K562 (cell line): ENCODE measurements at regions not wholly inside any gene's neighbourhood (a gene's known extent, or its start where the extent isn't known, plus 50 kb on each side); places are given as distances from the start of the nearest gene placed in this dataset.

ENCODE experiments used
- ATAC-seq: fragments of 200-7000 bp; cut with Tn5 transposase; 3 replicates; pipeline ENCODE4 v1.9.1; 2020; ENCODE audit warnings: moderate library complexity
- BruUV-seq: library from RNA; stranded (reverse); fragments of 400-500 nt; replicated peaks from 2 replicates; lab custom pipeline; 2021; lab: Mats Ljungman, UMichigan
- CTCF ChIA-PET: fragments of 300-600 bp; formaldehyde crosslinking; extraction: SDS; loops from one replicate; lab custom pipeline; 2021; ENCODE audit warnings: low intra/inter-chr PET ratio; lab: Yijun Ruan, JAX
- POLR2A ChIA-PET: fragments of 300-600, 350-650 bp; sonication (Branson Sonifier 250); formaldehyde crosslinking; extraction: SDS; loops from one replicate; lab custom pipeline; 2021; ENCODE audit warnings: antibody characterized with exemption, inconsistent platforms; lab: Yijun Ruan, JAX
- DNase-seq, 4 experiments: peaks; one replicate each; pipeline versions ENCODE4 v3.0.0 to v3.0.0-alpha.2; 2011 to 2018; ENCODE audit warnings: low spot score in 3 of 4, mixed read lengths in 3 of 4; ENCODE audit errors: extremely low read depth in 1 of 4
- FAIRE-seq: peaks from 2 replicates; lab custom pipeline; 2011; peaks lifted over from hg19 to GRCh38; lab: Jason Lieb, UNC
- H2AFZ ChIP-seq: 2 replicates; pipeline ENCODE4 v1.6.0; 2011; ENCODE audit warnings: low read depth, low read length, control low read depth, inconsistent platforms
- H3K27ac ChIP-seq: fragments of 200-600 bp; 3 replicates; pipeline ENCODE4 v1.8.0; 2011; ENCODE audit warnings: low read depth, mild to moderate bottlenecking, control low read depth, inconsistent platforms, low read length, moderate library complexity, mixed read lengths; ENCODE audit errors: extremely low read depth
- H3K27me3 ChIP-seq, 2 experiments: fragments of 300-600 bp in 1 of 2; 2 replicates in 1 of 2; 3 replicates in 1 of 2; pipeline versions ENCODE4 v1.6.0 to v1.8.0; 2011; ENCODE audit warnings: inconsistent platforms in 2 of 2, low read length in 2 of 2, mild to moderate bottlenecking in 1 of 2, mixed read lengths in 1 of 2, moderate library complexity in 1 of 2; ENCODE audit not compliant: control insufficient read depth in 2 of 2, insufficient read depth in 2 of 2
- H3K36me3 ChIP-seq: fragments of 300-600 bp; 3 replicates; pipeline ENCODE4 v1.8.0; 2011; ENCODE audit warnings: mild to moderate bottlenecking, low read length, inconsistent platforms; ENCODE audit not compliant: control insufficient read depth, insufficient read depth
- H3K4me1 ChIP-seq, 2 experiments: fragments of 200-600 bp in 1 of 2; replicated peaks in 1 of 2; 2 replicates in 1 of 2; 3 replicates in 1 of 2; pipeline versions ENCODE4 v1.5.1 to v1.8.0; 2011; ENCODE audit warnings: inconsistent platforms in 2 of 2, low read length in 2 of 2, mild to moderate bottlenecking in 1 of 2, mixed read lengths in 1 of 2, moderate library complexity in 1 of 2; ENCODE audit not compliant: control insufficient read depth in 2 of 2, insufficient read depth in 2 of 2
- H3K4me2 ChIP-seq: 2 replicates; pipeline ENCODE4 v1.6.1; 2011; ENCODE audit warnings: low read length, control low read depth, inconsistent platforms, mixed read lengths; ENCODE audit not compliant: insufficient read depth
- H3K4me3 ChIP-seq: fragments of 200-600 bp; sonication (generic), shearing (Covaris generic); 2 replicates; pipeline ENCODE4 v1.5.1; 2016; ENCODE audit warnings: control low read depth, inconsistent platforms
- H3K79me2 ChIP-seq: fragments of 200-600 bp; 3 replicates; pipeline ENCODE4 v1.8.0; 2011; ENCODE audit warnings: low read length, inconsistent platforms; ENCODE audit not compliant: control insufficient read depth, insufficient read depth
- H3K9ac ChIP-seq, 2 experiments: 2 replicates each; pipeline versions ENCODE4 v1.6.0 to v1.6.1; 2011; ENCODE audit warnings: low read depth in 2 of 2, low read length in 2 of 2, control low read depth in 1 of 2, inconsistent platforms in 1 of 2, mild to moderate bottlenecking in 1 of 2, mixed read lengths in 1 of 2; ENCODE audit not compliant: insufficient read depth in 1 of 2
- H3K9me1 ChIP-seq: one replicate; pipeline ENCODE4 v1.6.0; 2011; ENCODE audit warnings: inconsistent platforms, mild to moderate bottlenecking, low read length, moderate library complexity; ENCODE audit not compliant: control insufficient read depth, insufficient read depth
- H3K9me3 ChIP-seq: replicated peaks from 2 replicates; pipeline ENCODE4 v1.5.1; 2011; ENCODE audit warnings: low read depth, low read length, inconsistent platforms; ENCODE audit not compliant: control insufficient read depth, insufficient read depth
- H4K20me1 ChIP-seq: replicated peaks from 2 replicates; pipeline ENCODE4 v1.6.1; 2011; ENCODE audit warnings: low read length, inconsistent platforms, mixed read lengths; ENCODE audit not compliant: control insufficient read depth, insufficient read depth
- ESRRB ChIP-seq: fragments of 250-450 bp; sonication (Bioruptor Pico); IDR thresholded peaks from 2 replicates; pipeline ENCODE4 v1.5.0; 2020; ENCODE audit warnings: mild to moderate bottlenecking, moderate library complexity, borderline replicate concordance
- NR2C1 ChIP-seq, 2 experiments: fragments of 450-650 bp; IDR thresholded peaks; 2 replicates each; pipeline ENCODE4 v1.6.1; 2017; ENCODE audit warnings: mild to moderate bottlenecking in 2 of 2, antibody characterized with exemption in 1 of 2, inconsistent platforms in 1 of 2, missing compliant biosample characterization in 1 of 2, missing genetic modification characterization in 1 of 2
- NR2C2 ChIP-seq, 2 experiments: fragments of 200-800 bp in 1 of 2; sonication (Bioruptor generic) in 1 of 2; sonication (generic) in 1 of 2; formaldehyde crosslinking in 1 of 2; IDR thresholded peaks; 2 replicates each; pipeline versions ENCODE4 v1.6.1 to v1.8.0; 2016 to 2022; ENCODE audit warnings: mild to moderate bottlenecking in 1 of 2, missing compliant biosample characterization in 1 of 2, missing genetic modification characterization in 1 of 2, missing genetic modification reagents in 1 of 2
- POLR2B ChIP-seq: fragments of 450-650 bp; IDR thresholded peaks from 2 replicates; pipeline ENCODE4 v1.6.1; 2018; ENCODE audit warnings: low read depth; ENCODE audit not compliant: partially characterized antibody
- SP1 ChIP-seq: sonication (generic); formaldehyde crosslinking; IDR thresholded peaks from 2 replicates; pipeline ENCODE4 v1.8.1; 2022; ENCODE audit warnings: mild to moderate bottlenecking, missing genetic modification reagents
- TEAD2 ChIP-seq: fragments of 450-650 bp; IDR thresholded peaks from 2 replicates; pipeline ENCODE4 v1.6.1; 2016; ENCODE audit warnings: missing genetic modification characterization, control low read depth, missing compliant biosample characterization
- TEAD4 ChIP-seq, 2 experiments: sonication (generic) in 1 of 2; formaldehyde crosslinking in 1 of 2; IDR thresholded peaks; 2 replicates each; pipeline versions ENCODE4 v1.6.1 to v1.8.0; 2012 to 2022; ENCODE audit warnings: borderline replicate concordance in 1 of 2, inconsistent platforms in 1 of 2, low read length in 1 of 2, mild to moderate bottlenecking in 1 of 2, missing genetic modification reagents in 1 of 2
- ZNF175 ChIP-seq: fragments of 200-800 bp; sonication (Bioruptor generic); IDR thresholded peaks from 2 replicates; pipeline ENCODE4 v1.6.1; 2016; ENCODE audit warnings: low read depth, mild to moderate bottlenecking, missing genetic modification characterization, missing compliant biosample characterization
- ZNF639 ChIP-seq, 2 experiments: fragments of 200-800 bp in 1 of 2; sonication (Bioruptor generic) in 1 of 2; sonication (generic) in 1 of 2; formaldehyde crosslinking in 1 of 2; IDR thresholded peaks in 1 of 2; conservative IDR thresholded peaks in 1 of 2; 2 replicates each; pipeline versions ENCODE4 v1.5.0 to v1.6.1; 2016 to 2020; ENCODE audit warnings: missing compliant biosample characterization in 1 of 2, missing genetic modification characterization in 1 of 2, missing genetic modification reagents in 1 of 2
- WGBS: fragments of 100-300 bp; shearing (Covaris generic); methylation state at CpG from one replicate; pipeline ENCODE4 v1.1.6; 2016; ENCODE audit warnings: low coverage, mixed read lengths; ENCODE audit not compliant: insufficient coverage; ENCODE audit errors: missing lambda C conversion rate; 5-methylcytosine and 5-hydroxymethylcytosine counted together
- in situ Hi-C: fragments of 300-500 bp; cut with MboI; formaldehyde crosslinking; loops from 4 replicates; pipeline ENCODE4 v1.15.0; 2018; ENCODE audit warnings: inconsistent platforms, mixed read lengths
- intact Hi-C: fragments of 100-400 bp; cut with micrococcal nuclease; formaldehyde crosslinking; loops from 2 replicates; pipeline ENCODE4 v1.14.2; 2022

- no peak for TF ChIP-seq POLR2B
These were observed 525.8 kb downstream of the SHQ1 start (continued) for GRCh38 chr3:72322264-72322976.

- no peaks in the 10 kb centered on the region for H4K20me1 ChIP-seq
- H3K27me3 ChIP-seq: no peaks in the 10 kb centered on the region
- H3K27ac ChIP-seq: peak overlapping the region; percentile 75
- no peak for ATAC-seq
- POLR2A ChIA-PET: interaction anchor here (0.7 kb wide), 1 partner anchor 98 kb away, joined by 3 read pairs; no protein-coding TSS in a partner anchor
- TF ChIP-seq ZNF639 (CRISPR knock-in tag; conservative IDR thresholded peaks at IDR 0.05 in 1 of 2, IDR thresholded peaks at IDR 0.05 in 1 of 2) (no peak), ESRRB (CRISPR knock-in tag) (no peak), SP1 (CRISPR knock-in tag) (0 out of 2 replicates have a peak, but pooled peaks have one; percentile 24), NR2C2 (CRISPR knock-in tag; IDR thresholded peaks at IDR 0.05) (no peak), NR2C2 (tag; IDR thresholded peaks at IDR 0.05) (peak; percentile 63; the same call in 1 of the 2 replicates), NR2C1 (IDR thresholded peaks at IDR 0.05) (0 out of 2 replicates have a peak, but pooled peaks have one; percentile 37), NR2C1 (tag; IDR thresholded peaks at IDR 0.05) (peak; percentile 55; the same call in 1 of the 2 replicates), TEAD4 (IDR thresholded peaks at IDR 0.05; ENCODE audit: low read length) (no peak), TEAD4 (CRISPR knock-in tag; IDR thresholded peaks at IDR 0.05; ENCODE audit: borderline replicate concordance) (no peak), TEAD2 (tag) (0 out of 2 replicates have a peak, but pooled peaks have one; percentile 35), ZNF175 (CRISPR knock-in tag) (0 out of 2 replicates have a peak, but pooled peaks have one; percentile 23)
- TF ChIP-seq, all 486 proteins: peak for 5
- BruUV-seq: no TSS peak
- no peak for FAIRE-seq
- CTCF ChIA-PET: no interaction called here
- Histone ChIP-seq H2AFZ (peak overlapping the region; percentile 49), H3K9me3 (no peaks in the 10 kb centered on the region), H3K9me1 (no peaks in the 10 kb centered on the region), H3K36me3 (no peaks in the 10 kb centered on the region), H3K4me1 (peaks cover 36 to 54% of the 10 kb centered on the region in 2 experiments), H3K4me2 (0 out of 2 replicates have a peak overlapping the region, but pooled peaks have one; percentile 27), H3K79me2 (no peaks in the 10 kb centered on the region), H3K4me3 (no peak overlapping the region), H3K9ac (peak overlapping the region in 1 of 2 experiments; percentile 27; a peak in 1 of 4 replicates)
- WGBS: 59% methylated on average over 3 of the region's 3 CpGs
- intact Hi-C loops: loop anchor here (5.0 kb wide), 2 partner anchors 34 to 49 kb away; no protein-coding TSS in a partner anchor
- DNase-seq: no peak
- in situ Hi-C loops: no loop called here
These were observed 527.3 kb downstream of the SHQ1 start for GRCh38 chr3:72320955-72321303.
